K562 (cell line): ENCODE measurements at regions not wholly inside any gene's neighbourhood (a gene's known extent, or its start where the extent isn't known, plus 50 kb on each side); places are given as distances from the start of the nearest gene placed in this dataset.

ENCODE experiments used
- ATAC-seq: fragments of 200-7000 bp; cut with Tn5 transposase; 3 replicates; pipeline ENCODE4 v1.9.1; 2020; ENCODE audit warnings: moderate library complexity
- BruUV-seq: library from RNA; stranded (reverse); fragments of 400-500 nt; replicated peaks from 2 replicates; lab custom pipeline; 2021; lab: Mats Ljungman, UMichigan
- CTCF ChIA-PET: fragments of 300-600 bp; formaldehyde crosslinking; extraction: SDS; loops from one replicate; lab custom pipeline; 2021; ENCODE audit warnings: low intra/inter-chr PET ratio; lab: Yijun Ruan, JAX
- POLR2A ChIA-PET: fragments of 300-600, 350-650 bp; sonication (Branson Sonifier 250); formaldehyde crosslinking; extraction: SDS; loops from one replicate; lab custom pipeline; 2021; ENCODE audit warnings: antibody characterized with exemption, inconsistent platforms; lab: Yijun Ruan, JAX
- DNase-seq, 4 experiments: peaks; one replicate each; pipeline versions ENCODE4 v3.0.0 to v3.0.0-alpha.2; 2011 to 2018; ENCODE audit warnings: low spot score in 3 of 4, mixed read lengths in 3 of 4; ENCODE audit errors: extremely low read depth in 1 of 4
- FAIRE-seq: peaks from 2 replicates; lab custom pipeline; 2011; peaks lifted over from hg19 to GRCh38; lab: Jason Lieb, UNC
- H2AFZ ChIP-seq: 2 replicates; pipeline ENCODE4 v1.6.0; 2011; ENCODE audit warnings: low read depth, low read length, control low read depth, inconsistent platforms
- H3K27ac ChIP-seq: fragments of 200-600 bp; 3 replicates; pipeline ENCODE4 v1.8.0; 2011; ENCODE audit warnings: low read depth, mild to moderate bottlenecking, control low read depth, inconsistent platforms, low read length, moderate library complexity, mixed read lengths; ENCODE audit errors: extremely low read depth
- H3K27me3 ChIP-seq, 2 experiments: fragments of 300-600 bp in 1 of 2; 2 replicates in 1 of 2; 3 replicates in 1 of 2; pipeline versions ENCODE4 v1.6.0 to v1.8.0; 2011; ENCODE audit warnings: inconsistent platforms in 2 of 2, low read length in 2 of 2, mild to moderate bottlenecking in 1 of 2, mixed read lengths in 1 of 2, moderate library complexity in 1 of 2; ENCODE audit not compliant: control insufficient read depth in 2 of 2, insufficient read depth in 2 of 2
- H3K36me3 ChIP-seq: fragments of 300-600 bp; 3 replicates; pipeline ENCODE4 v1.8.0; 2011; ENCODE audit warnings: mild to moderate bottlenecking, low read length, inconsistent platforms; ENCODE audit not compliant: control insufficient read depth, insufficient read depth
- H3K4me1 ChIP-seq, 2 experiments: fragments of 200-600 bp in 1 of 2; replicated peaks in 1 of 2; 2 replicates in 1 of 2; 3 replicates in 1 of 2; pipeline versions ENCODE4 v1.5.1 to v1.8.0; 2011; ENCODE audit warnings: inconsistent platforms in 2 of 2, low read length in 2 of 2, mild to moderate bottlenecking in 1 of 2, mixed read lengths in 1 of 2, moderate library complexity in 1 of 2; ENCODE audit not compliant: control insufficient read depth in 2 of 2, insufficient read depth in 2 of 2
- H3K4me2 ChIP-seq: 2 replicates; pipeline ENCODE4 v1.6.1; 2011; ENCODE audit warnings: low read length, control low read depth, inconsistent platforms, mixed read lengths; ENCODE audit not compliant: insufficient read depth
- H3K4me3 ChIP-seq: fragments of 200-600 bp; sonication (generic), shearing (Covaris generic); 2 replicates; pipeline ENCODE4 v1.5.1; 2016; ENCODE audit warnings: control low read depth, inconsistent platforms
- H3K79me2 ChIP-seq: fragments of 200-600 bp; 3 replicates; pipeline ENCODE4 v1.8.0; 2011; ENCODE audit warnings: low read length, inconsistent platforms; ENCODE audit not compliant: control insufficient read depth, insufficient read depth
- H3K9ac ChIP-seq, 2 experiments: 2 replicates each; pipeline versions ENCODE4 v1.6.0 to v1.6.1; 2011; ENCODE audit warnings: low read depth in 2 of 2, low read length in 2 of 2, control low read depth in 1 of 2, inconsistent platforms in 1 of 2, mild to moderate bottlenecking in 1 of 2, mixed read lengths in 1 of 2; ENCODE audit not compliant: insufficient read depth in 1 of 2
- H3K9me1 ChIP-seq: one replicate; pipeline ENCODE4 v1.6.0; 2011; ENCODE audit warnings: inconsistent platforms, mild to moderate bottlenecking, low read length, moderate library complexity; ENCODE audit not compliant: control insufficient read depth, insufficient read depth
- H3K9me3 ChIP-seq: replicated peaks from 2 replicates; pipeline ENCODE4 v1.5.1; 2011; ENCODE audit warnings: low read depth, low read length, inconsistent platforms; ENCODE audit not compliant: control insufficient read depth, insufficient read depth
- H4K20me1 ChIP-seq: replicated peaks from 2 replicates; pipeline ENCODE4 v1.6.1; 2011; ENCODE audit warnings: low read length, inconsistent platforms, mixed read lengths; ENCODE audit not compliant: control insufficient read depth, insufficient read depth
- OTX1 ChIP-seq: fragments of 450-650 bp; formaldehyde crosslinking; IDR thresholded peaks from 2 replicates; pipeline ENCODE4 v1.4.0; 2022; ENCODE audit warnings: mild to moderate bottlenecking
- STAT6 ChIP-seq: sonication (generic); formaldehyde crosslinking; IDR thresholded peaks from 2 replicates; pipeline ENCODE4 v1.8.1; 2023; ENCODE audit warnings: mild to moderate bottlenecking, missing genetic modification reagents
- WGBS: fragments of 100-300 bp; shearing (Covaris generic); methylation state at CpG from one replicate; pipeline ENCODE4 v1.1.6; 2016; ENCODE audit warnings: low coverage, mixed read lengths; ENCODE audit not compliant: insufficient coverage; ENCODE audit errors: missing lambda C conversion rate; 5-methylcytosine and 5-hydroxymethylcytosine counted together
- in situ Hi-C: fragments of 300-500 bp; cut with MboI; formaldehyde crosslinking; loops from 4 replicates; pipeline ENCODE4 v1.15.0; 2018; ENCODE audit warnings: inconsistent platforms, mixed read lengths
- intact Hi-C: fragments of 100-400 bp; cut with micrococcal nuclease; formaldehyde crosslinking; loops from 2 replicates; pipeline ENCODE4 v1.14.2; 2022

GRCh38 chrX:440636-441035 lies 53.9 kb upstream of the PPP2R3B start:
- no peak for TF ChIP-seq STAT6 (CRISPR knock-in tag)
- TF ChIP-seq OTX1 = no peak
- POLR2A ChIA-PET = no interaction called here
- Histone ChIP-seq H3K9me3 (no peaks in the 10 kb centered on the region), H3K79me2 (no peaks in the 10 kb centered on the region), H3K4me1 (peaks cover 0 to 2% of the 10 kb centered on the region in 2 experiments; a peak in 2 of 5 replicates), H3K27ac (no peak overlapping the region), H3K36me3 (no peaks in the 10 kb centered on the region), H3K9ac (no peak overlapping the region), H3K9me1 (no peaks in the 10 kb centered on the region), H3K4me2 (no peak overlapping the region), H2AFZ (no peak overlapping the region), H4K20me1 (no peaks in the 10 kb centered on the region), H3K4me3 (no peak overlapping the region), H3K27me3 (peaks cover 4 to 6% of the 10 kb centered on the region in 2 experiments; a peak in 3 of 5 replicates)
- DNase-seq (no peak), ATAC-seq (no peak), FAIRE-seq (no peak)
- CTCF ChIA-PET = no interaction called here
- no TSS peak for BruUV-seq
- intact Hi-C loops (no loop called here), in situ Hi-C loops (no loop called here)
- 0% methylated on average over 10 of the region's 14 CpGs for WGBS
